Panc1 (cell line): ENCODE measurements at regions not wholly inside any gene's neighbourhood (a gene's known extent, or its start where the extent isn't known, plus 50 kb on each side); places are given as distances from the start of the nearest gene placed in this dataset.

Experiments used
- ATAC-seq: fragments of 200-7000 bp; cut with Tn5 transposase; 2 replicates; pipeline ENCODE4 v1.9.1; 2020; ENCODE audit warnings: mild to moderate bottlenecking, moderate library complexity
- BruUV-seq: library from RNA; stranded (reverse); fragments of 400-500 nt; replicated peaks from 2 replicates; lab custom pipeline; 2021; lab: Mats Ljungman, UMichigan
- CTCF ChIA-PET: fragments of 300-600 bp; sonication (Branson Sonifier 250); formaldehyde crosslinking; loops from one replicate; lab custom pipeline; 2022; ENCODE audit warnings: antibody characterized with exemption; lab: Charles Lee
- POLR2A ChIA-PET: fragments of 300-600 bp; sonication (Branson Sonifier 250); formaldehyde crosslinking; loops from one replicate; lab custom pipeline; 2022; ENCODE audit warnings: antibody characterized with exemption; lab: Charles Lee
- DNase-seq: peaks from one replicate; pipeline ENCODE4 v3.0.0-alpha.2; 2010; ENCODE audit warnings: low read depth, low spot score
- H3K27ac ChIP-seq: 2 replicates; pipeline ENCODE4 v1.5.1; 2011; ENCODE audit warnings: mild to moderate bottlenecking, low read length, inconsistent platforms
- H3K27me3 ChIP-seq: fragments of 200-500 bp; sonication (Bioruptor generic); 2 replicates; pipeline ENCODE4 v1.6.0; 2014; ENCODE audit warnings: low read length, inconsistent platforms; ENCODE audit not compliant: control insufficient read depth, insufficient read depth
- H3K36me3 ChIP-seq: fragments of 200-500 bp; sonication (Bioruptor generic); 2 replicates; pipeline ENCODE4 v1.5.1; 2014; ENCODE audit warnings: inconsistent platforms, mild to moderate bottlenecking, low read length, moderate library complexity; ENCODE audit not compliant: control insufficient read depth, insufficient read depth
- H3K4me1 ChIP-seq: 2 replicates; pipeline ENCODE4 v1.5.1; 2011; ENCODE audit warnings: inconsistent platforms, mild to moderate bottlenecking, low read length, moderate library complexity; ENCODE audit not compliant: control insufficient read depth, insufficient read depth
- H3K4me3 ChIP-seq, 2 experiments: 2 replicates each; pipeline ENCODE4 v1.5.1; 2011 to 2012; ENCODE audit warnings: low read depth in 2 of 2, low read length in 2 of 2, mild to moderate bottlenecking in 2 of 2, inconsistent platforms in 1 of 2, moderate library complexity in 1 of 2
- H3K9me3 ChIP-seq: fragments of 200-500 bp; sonication (Bioruptor generic); 2 replicates; pipeline ENCODE4 v1.5.1; 2014; ENCODE audit warnings: low read depth, mild to moderate bottlenecking, inconsistent platforms, low read length, moderate library complexity; ENCODE audit not compliant: control insufficient read depth, insufficient read depth
- POLR2AphosphoS5 ChIP-seq: IDR thresholded peaks from 2 replicates; pipeline ENCODE4 v1.6.1; 2012; ENCODE audit warnings: mild to moderate bottlenecking, low read depth, low read length, moderate library complexity
- SIN3A ChIP-seq: IDR thresholded peaks from 2 replicates; pipeline ENCODE4 v1.6.1; 2012; ENCODE audit warnings: low read depth, mild to moderate bottlenecking, low read length, moderate library complexity, borderline replicate concordance; ENCODE audit not compliant: insufficient read depth
- TCF7L2 ChIP-seq: IDR thresholded peaks from 2 replicates; pipeline ENCODE4 v1.6.1; 2011; ENCODE audit warnings: mild to moderate bottlenecking, low read depth, low read length, inconsistent platforms
- in situ Hi-C: cut with HindIII; loops from 2 replicates; pipeline ENCODE4 v1.10.0; 2016; ENCODE audit warnings: low sequenced_read_pairs, low pct_unique_long_range_greater_than_20kb
- intact Hi-C: fragments of 100-400 bp; cut with micrococcal nuclease; formaldehyde crosslinking; loops from one replicate; pipeline ENCODE4 v1.10.0; 2022; ENCODE audit not compliant: unreplicated experiment
- TF ChIP-seq, protein P1 (sequence below), 2 experiments: IDR thresholded peaks; 2 replicates each; pipeline ENCODE4 v1.6.1; 2011 to 2012; ENCODE audit warnings: low read depth in 2 of 2, control low read depth in 1 of 2, low read length in 1 of 2, mild to moderate bottlenecking in 1 of 2, moderate library complexity in 1 of 2; ENCODE audit not compliant: insufficient read depth in 1 of 2
- TF ChIP-seq, protein P2 (sequence below): fragments of 450-650 bp; IDR thresholded peaks from 2 replicates; pipeline ENCODE4 v1.5.1; 2017; ENCODE audit warnings: mild to moderate bottlenecking

DNA sequence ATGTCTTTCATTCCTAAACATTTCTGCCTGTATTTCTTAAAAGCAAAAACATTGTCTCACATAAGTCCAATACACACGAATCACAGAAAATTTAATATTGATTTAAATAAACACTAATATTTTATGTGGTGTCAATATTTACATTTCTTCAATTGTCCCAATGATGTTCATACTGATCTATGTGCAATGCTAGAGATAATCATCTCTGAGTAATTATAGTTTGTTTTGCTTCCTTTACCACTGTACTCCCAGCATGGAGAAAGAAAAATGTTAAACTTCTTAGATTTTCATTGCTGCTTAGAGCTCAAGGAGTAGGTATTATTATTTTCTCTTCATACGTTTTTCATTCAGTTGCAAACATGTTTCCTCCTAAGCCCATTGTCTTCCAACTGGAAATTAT is 434.2 kb upstream of the PRR20A start:
- no peak for TF ChIP-seq POLR2AphosphoS5
- TF ChIP-seq, protein P1, sequence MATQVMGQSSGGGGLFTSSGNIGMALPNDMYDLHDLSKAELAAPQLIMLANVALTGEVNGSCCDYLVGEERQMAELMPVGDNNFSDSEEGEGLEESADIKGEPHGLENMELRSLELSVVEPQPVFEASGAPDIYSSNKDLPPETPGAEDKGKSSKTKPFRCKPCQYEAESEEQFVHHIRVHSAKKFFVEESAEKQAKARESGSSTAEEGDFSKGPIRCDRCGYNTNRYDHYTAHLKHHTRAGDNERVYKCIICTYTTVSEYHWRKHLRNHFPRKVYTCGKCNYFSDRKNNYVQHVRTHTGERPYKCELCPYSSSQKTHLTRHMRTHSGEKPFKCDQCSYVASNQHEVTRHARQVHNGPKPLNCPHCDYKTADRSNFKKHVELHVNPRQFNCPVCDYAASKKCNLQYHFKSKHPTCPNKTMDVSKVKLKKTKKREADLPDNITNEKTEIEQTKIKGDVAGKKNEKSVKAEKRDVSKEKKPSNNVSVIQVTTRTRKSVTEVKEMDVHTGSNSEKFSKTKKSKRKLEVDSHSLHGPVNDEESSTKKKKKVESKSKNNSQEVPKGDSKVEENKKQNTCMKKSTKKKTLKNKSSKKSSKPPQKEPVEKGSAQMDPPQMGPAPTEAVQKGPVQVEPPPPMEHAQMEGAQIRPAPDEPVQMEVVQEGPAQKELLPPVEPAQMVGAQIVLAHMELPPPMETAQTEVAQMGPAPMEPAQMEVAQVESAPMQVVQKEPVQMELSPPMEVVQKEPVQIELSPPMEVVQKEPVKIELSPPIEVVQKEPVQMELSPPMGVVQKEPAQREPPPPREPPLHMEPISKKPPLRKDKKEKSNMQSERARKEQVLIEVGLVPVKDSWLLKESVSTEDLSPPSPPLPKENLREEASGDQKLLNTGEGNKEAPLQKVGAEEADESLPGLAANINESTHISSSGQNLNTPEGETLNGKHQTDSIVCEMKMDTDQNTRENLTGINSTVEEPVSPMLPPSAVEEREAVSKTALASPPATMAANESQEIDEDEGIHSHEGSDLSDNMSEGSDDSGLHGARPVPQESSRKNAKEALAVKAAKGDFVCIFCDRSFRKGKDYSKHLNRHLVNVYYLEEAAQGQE (IDR thresholded peaks at IDR 0.05; ENCODE audit: insufficient read depth in 1 of 2, low read depth in 2 of 2, low read length in 1 of 2) = no peak
- ChIA-PET CTCF (interaction anchor here (0.7 kb wide), 1 partner anchor 11 kb away, joined by 13 read pairs; no protein-coding TSS in a partner anchor), POLR2A (no interaction called here)
- Histone ChIP-seq H3K4me1 (no peaks in the 10 kb centered on the region), H3K27me3 (no peaks in the 10 kb centered on the region), H3K9me3 (no peaks in the 10 kb centered on the region), H3K27ac (no peak overlapping the region), H3K36me3 (no peaks in the 10 kb centered on the region), H3K4me3 (no peak overlapping the region)
- no TSS peak for BruUV-seq
- ATAC-seq (no peak), DNase-seq (no peak)
- intact Hi-C loops = no loop called here
- in situ Hi-C loops = no loop called here

DNA sequence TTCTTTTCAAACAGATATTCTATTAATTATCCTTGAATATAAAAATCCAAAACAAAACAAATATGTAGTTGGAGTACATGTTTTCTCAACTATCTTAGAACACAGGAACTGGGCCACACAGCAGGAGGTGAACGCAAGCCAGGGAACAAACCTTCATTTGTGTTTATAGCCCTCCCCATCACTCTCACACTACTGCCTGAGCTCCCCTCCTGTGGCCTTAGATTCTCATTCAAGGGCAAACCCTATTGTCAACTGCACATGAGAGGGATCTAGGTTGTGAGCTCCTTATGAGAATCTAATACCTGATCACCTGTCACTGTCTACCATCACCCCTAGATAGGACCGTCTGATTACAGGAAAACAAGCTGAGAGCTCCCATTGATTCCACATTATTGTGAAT is 427.1 kb upstream of the PRR20A start:
- TF ChIP-seq SIN3A (no peak), TCF7L2 (no peak), POLR2AphosphoS5 (no peak)
- TF ChIP-seq, protein P2, sequence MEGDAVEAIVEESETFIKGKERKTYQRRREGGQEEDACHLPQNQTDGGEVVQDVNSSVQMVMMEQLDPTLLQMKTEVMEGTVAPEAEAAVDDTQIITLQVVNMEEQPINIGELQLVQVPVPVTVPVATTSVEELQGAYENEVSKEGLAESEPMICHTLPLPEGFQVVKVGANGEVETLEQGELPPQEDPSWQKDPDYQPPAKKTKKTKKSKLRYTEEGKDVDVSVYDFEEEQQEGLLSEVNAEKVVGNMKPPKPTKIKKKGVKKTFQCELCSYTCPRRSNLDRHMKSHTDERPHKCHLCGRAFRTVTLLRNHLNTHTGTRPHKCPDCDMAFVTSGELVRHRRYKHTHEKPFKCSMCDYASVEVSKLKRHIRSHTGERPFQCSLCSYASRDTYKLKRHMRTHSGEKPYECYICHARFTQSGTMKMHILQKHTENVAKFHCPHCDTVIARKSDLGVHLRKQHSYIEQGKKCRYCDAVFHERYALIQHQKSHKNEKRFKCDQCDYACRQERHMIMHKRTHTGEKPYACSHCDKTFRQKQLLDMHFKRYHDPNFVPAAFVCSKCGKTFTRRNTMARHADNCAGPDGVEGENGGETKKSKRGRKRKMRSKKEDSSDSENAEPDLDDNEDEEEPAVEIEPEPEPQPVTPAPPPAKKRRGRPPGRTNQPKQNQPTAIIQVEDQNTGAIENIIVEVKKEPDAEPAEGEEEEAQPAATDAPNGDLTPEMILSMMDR = no peak
- TF ChIP-seq, protein P1 (IDR thresholded peaks at IDR 0.05; ENCODE audit: insufficient read depth in 1 of 2, low read depth in 2 of 2, low read length in 1 of 2) = no peak
- no peaks in the 10 kb centered on the region for H3K4me1 ChIP-seq
- DNase-seq (no peak), ATAC-seq (no peak)
- in situ Hi-C loops = no loop called here
- ChIA-PET POLR2A (no interaction called here), CTCF (no interaction called here)
- H3K36me3 ChIP-seq = no peaks in the 10 kb centered on the region
- H3K27ac ChIP-seq = no peak overlapping the region
- BruUV-seq = no TSS peak
- no peaks in the 10 kb centered on the region for H3K9me3 ChIP-seq
- intact Hi-C loops = no loop called here
- H3K4me3 ChIP-seq = no peak overlapping the region
- H3K27me3 ChIP-seq = no peaks in the 10 kb centered on the region
